GM18511 (cell line): ENCODE measurements at regions not wholly inside any gene's neighbourhood (a gene's known extent, or its start where the extent isn't known, plus 50 kb on each side); places are given as distances from the start of the nearest gene placed in this dataset.
"Not testable (repeated sequence)": the region's sequence is repeated elsewhere in the genome, so short reads cannot be mapped to it uniquely, and the experiment has no call there.

Experiments used
- ATAC-seq: cut with Tn5 transposase; IDR thresholded peaks from one replicate; pipeline ENCODE4 v1.9.1; 2021; ENCODE audit warnings: mild to moderate bottlenecking, moderate library complexity; ENCODE audit not compliant: unreplicated experiment

DNA sequence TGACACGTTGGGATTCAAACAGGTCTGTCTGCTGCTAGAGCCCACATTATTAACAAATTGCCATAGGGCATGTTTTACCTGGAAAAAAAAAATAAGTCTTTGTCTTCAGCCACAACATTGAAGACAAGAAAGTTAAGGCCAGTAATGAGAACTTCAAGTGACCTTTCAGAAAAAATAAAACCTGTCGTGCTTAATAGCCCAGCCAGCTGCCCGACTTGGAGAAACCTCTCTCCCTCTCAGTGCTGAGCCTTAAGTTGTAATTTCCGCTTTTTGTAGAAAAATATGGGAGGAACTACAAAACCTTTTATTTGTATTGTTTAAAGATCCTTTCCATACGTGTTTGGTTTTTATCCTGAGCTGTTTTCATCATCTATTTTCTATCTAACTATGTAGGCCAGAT lies 454.3 kb upstream of the SLITRK6 start:
- ATAC-seq, result not testable (repeated sequence)

DNA sequence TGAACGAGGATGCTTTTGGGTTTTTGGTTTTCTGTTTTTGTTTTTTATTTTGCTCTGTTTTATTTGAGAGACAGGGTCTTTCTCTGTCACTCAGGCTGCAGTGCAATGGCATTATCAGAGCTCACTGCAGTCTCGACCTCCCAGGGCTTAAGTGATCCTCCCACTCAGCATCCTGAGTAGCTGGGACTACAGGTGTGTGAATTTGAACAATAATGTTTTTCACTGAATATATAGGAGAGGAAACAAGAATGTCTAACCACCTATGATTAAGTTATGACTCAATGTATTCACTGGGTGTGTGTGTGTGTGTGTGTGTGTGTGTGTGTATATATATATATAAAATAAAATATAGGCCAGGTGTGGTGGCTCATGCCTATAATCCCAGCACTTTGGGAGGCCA lies 456.6 kb upstream of the SLITRK6 start:
- ATAC-seq, result not testable (repeated sequence)

DNA sequence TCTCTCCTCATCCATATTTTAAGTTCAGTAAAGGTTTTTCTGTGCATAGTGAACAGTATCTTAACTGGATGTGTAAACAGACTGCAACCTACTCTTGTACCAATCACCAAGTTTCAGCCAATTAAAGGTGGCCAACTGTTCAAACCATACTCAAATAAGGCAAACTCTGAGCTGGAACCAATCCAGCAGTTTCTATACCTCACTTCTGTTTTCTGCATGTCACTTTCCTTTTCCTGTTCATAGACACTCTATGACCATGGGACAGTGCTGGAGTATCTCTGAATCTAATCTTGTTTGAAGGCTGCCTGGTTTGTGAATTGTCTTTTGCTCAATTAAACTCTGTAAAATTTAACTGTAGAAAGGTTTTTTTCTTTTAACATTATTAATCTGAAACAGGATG lies 470.3 kb upstream of the SLITRK6 start:
- no peak for ATAC-seq

DNA sequence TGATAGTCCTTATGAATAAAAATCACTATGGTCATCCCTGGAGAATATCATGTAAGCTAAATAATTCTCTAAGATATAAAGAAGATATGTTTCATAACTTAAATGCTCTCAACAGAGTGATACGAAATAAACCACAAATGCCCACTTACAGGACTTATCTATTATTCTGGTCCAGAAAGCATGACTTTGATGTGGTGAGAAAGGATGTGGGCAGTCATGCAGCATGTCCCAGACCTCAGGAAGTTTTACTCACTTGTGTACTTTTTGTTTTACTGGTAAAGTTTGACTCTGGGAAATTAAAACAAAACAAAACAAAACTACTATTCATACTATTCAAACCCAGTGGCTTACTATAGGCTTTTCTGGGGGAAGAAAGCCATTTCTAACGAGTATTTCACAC lies 483.2 kb upstream of the SLITRK6 start:
- ATAC-seq, result no peak

DNA sequence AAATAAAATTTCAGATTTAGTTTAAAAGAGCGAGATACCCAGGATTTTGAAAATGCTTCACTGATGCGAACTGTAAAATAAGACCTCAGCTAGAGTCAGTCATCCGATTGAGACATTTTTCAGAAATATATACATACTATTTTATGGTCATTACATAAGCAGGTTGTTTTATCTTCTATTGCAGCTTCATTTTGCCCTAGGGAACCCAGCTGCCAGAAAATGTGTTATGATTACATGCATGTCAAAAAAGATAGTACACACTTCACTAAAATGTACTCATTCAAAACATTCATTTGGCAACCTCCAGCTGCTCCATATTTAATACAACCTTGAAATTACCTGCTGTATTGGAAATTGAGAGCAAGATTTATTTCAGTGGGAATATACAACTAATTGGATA lies 483.8 kb upstream of the SLITRK6 start:
- ATAC-seq, result no peak

DNA sequence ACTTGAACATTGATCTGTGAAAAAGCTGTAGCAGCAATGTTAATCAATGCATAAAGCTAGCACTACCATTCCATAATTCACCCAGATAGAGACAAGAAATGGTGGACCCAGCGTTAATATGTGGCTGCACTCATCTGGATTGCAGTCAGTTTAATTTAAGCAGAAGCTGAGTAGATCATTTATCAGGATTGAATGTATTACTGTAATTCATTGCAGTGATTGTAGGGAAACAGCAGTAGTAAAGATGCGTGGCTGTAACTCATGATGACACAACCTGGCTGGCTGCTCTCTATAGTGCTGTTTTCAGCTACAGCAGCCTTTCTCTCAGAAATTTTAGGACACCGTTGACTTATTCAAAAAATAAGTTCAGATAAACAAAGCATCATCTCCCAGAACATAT lies 499.5 kb upstream of the SLITRK6 start:
- no peak for ATAC-seq

DNA sequence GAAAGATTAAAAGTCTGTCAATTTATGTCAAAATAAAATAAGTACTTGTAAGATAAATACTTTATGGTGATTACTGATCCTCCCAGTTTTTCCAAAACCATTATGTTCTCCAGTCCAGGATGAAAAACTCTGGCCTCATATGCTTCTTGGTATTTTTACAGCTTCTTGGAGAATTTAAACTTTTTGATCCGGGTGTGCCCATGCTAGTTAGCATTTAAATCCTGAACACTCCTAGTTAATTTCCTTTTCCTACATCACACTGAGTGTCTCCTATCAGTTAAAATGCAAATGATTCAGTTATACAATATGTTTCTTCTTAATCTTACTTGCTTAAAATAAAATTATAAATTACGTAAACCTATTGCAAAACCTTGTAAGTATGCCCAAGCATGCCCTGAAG lies 499.9 kb upstream of the SLITRK6 start:
- no peak for ATAC-seq

DNA sequence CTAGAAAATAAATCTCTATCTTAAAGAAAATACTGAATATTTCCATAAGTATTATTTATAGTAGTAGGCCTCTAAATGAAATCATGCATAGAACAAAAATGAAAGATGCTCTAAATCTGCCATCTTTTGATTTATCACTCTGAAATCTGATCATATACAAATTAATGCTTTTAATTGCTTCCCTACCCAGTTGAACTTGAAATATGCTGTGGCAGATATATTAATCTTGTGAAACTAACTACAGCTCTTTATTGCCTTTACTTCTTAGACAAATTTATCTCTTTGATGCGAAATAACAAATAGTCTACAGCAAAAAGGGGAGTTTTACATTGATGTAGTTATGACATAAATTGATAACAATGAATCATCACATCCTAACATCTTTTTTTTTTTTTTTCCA lies 510.7 kb upstream of the SLITRK6 start:
- no peak for ATAC-seq

DNA sequence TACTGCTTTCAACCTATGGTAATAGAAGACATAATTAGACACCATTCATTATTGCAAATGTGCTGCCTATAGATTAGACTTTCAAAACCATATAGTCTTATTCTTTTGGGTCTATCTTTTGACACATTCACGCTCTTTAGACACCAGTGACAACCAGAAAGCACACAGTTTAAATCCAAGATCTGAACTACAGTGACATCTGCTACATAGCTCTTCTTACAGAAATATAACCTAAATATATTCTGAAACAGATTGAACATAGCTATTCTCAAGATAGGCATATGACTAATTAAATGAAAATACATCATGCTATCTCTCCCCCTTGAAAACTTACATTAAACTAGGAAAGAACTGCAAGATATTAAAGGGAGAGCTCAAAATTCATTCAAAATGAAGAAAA lies 514.2 kb upstream of the SLITRK6 start:
- no peak for ATAC-seq

DNA sequence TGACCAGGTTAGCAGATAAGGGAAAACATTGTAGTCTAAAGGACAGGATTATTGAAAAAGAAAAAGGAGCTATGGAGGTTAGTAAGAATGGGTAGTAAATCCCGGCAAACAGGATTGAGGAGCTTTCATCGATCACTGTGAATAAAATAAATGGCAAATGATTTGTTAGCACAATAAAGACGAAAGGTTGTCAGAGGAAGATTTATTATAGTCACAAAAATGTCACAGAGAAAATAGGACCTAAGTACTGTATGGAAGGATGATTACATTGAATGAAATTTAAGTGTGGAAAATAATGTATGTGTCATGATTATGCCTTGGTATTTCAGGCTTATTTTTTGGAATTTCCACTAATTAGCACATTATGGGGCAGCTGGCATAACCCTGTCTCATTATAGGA lies 519.2 kb upstream of the SLITRK6 start:
- no peak for ATAC-seq

DNA sequence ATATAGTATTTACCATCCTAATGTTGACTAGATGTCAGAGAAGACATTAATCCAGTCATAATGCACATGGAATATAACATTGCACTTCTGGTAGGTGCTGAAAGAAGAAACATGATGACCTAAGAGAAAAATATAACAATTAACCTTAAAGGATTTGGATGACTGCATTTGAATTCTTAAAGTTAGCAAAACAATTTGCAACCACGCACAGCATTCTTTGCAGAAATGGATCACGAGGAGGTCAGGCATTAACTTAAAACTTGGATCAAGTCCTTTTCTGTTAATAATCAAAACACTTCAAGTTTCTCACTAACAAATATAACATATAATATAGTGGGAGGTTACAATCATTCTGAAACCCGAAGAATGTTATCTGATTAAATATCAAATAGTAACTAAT lies 525.0 kb upstream of the SLITRK6 start:
- ATAC-seq, result no peak

DNA sequence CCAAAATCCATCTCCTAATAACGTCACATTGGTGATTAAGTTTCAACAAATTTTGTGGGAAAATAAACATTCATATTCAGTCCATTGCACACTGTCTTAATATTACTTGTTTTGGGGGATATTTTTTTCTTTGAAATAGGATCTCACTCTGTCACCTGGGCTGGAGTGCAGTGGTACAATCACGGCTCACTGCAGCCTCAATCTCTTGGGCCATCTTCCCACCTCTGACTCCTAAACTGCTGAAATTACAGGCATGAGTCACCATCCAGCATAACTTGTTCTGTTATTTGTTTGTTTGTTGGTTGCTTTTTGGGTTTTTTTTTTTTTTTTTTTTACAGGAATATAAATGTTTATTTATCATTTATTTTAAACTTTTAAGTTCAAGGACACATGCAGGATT lies 556.1 kb upstream of the SLITRK6 start:
- ATAC-seq, result no peak

DNA sequence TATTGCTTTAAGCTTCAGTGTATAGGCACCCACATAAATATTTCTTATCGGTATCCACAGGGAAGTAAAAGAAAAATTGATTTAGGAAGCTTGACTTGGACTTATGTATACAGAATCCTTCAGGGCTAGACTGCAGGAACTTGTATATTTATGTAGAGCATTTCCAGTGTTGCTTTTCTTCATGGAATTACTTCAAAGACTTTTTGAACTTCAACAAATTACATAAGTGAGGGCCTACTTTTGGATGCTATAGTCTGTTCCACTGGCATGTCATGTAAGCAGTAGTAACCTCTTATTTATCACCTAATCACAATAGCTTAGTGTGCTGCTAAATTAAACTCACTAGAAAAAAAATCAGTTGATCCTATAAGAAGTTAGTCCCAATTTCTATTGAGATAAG lies 557.9 kb upstream of the SLITRK6 start:
- no peak for ATAC-seq

DNA sequence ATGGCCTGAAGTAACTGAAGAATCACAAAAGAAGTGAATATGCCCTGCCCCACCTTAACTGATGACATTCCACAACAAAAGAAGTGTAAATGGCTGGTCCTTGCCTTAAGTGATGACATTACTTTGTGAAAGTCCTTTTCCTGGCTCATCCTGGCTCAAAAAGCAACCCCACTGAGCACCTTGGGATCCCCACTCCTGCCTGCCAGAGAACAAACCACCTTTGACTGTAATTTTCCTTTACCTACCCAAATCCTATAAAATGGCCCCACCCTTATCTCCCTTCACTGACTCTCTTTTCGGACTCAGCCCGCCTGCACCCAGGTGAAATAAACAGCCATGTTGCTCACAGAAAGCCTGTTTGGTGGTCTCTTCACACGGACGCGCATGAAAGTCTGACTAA lies 564.5 kb upstream of the SLITRK6 start:
- ATAC-seq, result not testable (repeated sequence)

DNA sequence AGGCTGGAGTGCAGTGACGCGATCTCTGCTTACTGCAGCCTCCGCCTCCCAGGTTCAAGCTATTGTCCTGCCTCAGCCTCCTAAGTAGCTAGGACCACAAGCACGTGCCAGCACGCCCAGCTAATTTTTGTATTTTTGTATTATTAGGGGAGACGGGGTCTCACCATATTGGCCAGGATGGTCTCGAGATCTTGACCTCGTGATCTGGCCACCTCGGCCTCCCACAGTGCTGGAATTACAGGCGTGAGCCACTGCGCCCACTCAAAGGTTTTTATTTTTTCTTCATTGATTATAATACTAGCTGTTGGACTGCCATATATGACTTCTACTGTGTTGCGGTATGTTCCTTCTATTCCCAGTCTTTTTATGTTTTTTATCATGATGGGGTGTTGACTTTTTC lies 569.7 kb upstream of the SLITRK6 start:
- no peak for ATAC-seq

DNA sequence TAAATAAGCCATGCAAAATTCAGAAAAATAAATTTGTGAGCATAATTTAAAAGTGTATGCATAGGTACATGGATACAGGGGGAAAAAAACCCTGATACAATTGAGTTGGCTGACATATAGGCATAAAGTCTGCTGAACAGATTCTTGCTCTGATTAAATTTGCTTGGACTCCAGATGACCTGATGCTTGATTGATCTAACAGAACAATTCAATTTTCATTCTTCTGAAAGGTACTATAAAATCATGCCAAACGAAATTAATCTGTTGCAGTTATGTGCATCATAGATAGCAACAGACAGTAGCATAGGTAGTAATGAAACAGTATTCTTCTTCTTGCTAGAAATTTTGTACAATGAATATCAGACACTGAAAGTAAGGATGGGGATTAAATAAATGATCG lies 578.2 kb upstream of the SLITRK6 start:
- ATAC-seq, result no peak

DNA sequence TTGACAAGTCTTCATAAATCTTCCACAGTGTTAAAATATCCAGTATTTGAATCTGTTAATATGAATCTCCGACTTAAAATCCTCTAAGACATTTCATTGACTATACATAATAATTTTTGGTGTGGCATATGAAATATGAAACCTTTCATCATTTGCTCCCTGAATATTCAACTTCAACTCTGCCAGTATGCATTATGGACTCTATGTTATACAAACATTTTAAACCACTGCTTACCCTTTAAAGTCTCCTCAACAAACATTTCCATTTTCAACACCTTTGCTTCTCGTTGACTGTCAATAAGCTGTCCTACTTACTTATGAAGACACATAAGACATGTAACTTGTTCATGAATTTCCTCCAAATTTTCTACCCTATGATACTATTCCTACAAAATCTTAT lies 579.4 kb upstream of the SLITRK6 start:
- no peak for ATAC-seq

DNA sequence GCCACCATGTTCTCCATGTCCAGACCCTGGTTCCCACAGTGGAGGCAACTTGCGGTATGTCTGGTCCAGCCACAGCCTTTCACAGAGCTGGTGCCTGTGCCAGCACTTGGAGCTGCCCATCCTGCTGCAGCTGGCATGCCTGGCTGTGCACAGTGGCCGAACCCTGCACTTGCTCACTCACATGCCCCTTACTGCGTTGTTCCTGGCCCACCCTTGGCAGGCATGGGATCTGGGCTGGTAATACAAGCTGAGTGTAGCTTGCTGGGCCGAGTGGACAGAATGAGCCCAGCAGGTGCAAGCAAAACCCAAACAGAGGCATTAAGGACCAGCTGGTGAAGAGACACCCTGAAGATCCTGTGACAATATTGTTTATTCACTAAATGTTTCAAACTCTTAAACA lies 583.9 kb upstream of the SLITRK6 start:
- ATAC-seq, result no peak

DNA sequence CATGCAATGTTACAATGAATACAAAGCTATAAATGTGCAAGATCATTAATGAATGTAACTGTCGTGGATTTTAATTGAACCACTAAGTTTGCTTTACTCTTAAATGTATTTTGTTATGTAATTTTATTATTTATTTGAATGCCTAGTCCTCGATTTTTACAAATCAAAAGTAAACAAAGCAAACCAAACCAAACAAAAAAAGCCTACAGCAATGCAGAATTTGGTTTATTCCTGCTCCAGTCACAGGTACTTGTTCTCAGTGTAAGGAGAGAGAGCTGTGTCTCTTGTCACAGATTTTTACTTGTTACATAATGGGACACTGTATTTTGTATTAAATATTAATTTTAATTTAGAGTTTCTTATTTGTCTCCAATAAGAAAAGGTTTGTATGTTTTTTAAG lies 584.3 kb upstream of the SLITRK6 start:
- ATAC-seq, result no peak

DNA sequence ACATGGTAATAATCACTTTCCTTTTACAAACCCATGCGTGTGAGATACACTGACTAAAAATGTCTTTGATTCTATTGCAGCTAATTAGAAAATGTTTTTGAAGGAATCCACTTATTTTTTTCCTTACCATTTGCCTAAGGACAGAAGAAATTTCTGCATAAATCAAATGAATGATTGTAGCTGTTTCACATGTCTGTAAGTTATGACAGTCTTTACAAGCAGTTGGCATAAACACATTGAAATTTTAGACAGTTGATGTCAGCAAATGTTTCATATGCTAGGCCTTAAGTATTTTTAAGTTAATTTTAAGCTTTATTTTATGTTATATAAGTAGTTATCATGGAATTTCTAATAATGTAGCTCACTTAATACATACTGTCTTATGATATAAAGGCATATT lies 598.4 kb upstream of the SLITRK6 start:
- ATAC-seq, result no peak

DNA sequence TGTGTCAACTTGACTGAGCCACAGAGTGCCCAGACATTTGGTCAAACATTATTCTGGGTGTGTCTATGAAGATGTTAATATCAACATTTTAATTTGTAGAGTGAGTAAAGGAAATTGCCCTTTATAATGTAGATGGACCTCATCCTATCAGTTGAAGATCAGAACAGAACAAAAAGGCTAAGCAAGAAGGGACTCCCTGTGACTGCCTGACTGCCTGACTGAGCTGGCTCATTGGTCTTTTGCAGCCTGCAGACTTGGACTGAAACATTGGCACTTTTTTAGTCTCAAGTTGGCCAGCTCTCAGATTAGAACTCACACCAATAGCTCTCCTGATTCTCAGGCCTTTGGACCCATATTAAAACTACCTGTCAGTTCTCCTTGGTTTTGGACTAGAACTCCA lies 600.4 kb upstream of the SLITRK6 start:
- no peak for ATAC-seq

DNA sequence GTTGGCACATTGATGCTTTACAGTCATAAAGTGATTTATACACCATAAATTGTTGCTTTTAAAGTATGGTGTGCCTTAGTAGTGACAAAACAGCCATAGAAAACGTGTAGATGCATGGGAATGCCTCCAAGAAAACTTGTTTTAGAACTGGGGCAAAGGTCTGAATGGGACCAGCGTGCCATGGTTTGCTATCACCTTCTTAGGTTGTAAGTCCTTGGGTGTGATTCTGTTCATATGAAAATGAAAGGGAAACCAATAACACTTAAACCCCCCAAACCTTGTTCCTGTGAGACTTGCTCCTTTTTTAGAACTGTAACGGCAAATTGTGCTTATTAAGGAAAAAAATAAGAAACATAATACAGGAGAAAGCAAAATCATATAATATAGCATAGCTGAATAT lies 603.3 kb upstream of the SLITRK6 start:
- ATAC-seq, result no peak

DNA sequence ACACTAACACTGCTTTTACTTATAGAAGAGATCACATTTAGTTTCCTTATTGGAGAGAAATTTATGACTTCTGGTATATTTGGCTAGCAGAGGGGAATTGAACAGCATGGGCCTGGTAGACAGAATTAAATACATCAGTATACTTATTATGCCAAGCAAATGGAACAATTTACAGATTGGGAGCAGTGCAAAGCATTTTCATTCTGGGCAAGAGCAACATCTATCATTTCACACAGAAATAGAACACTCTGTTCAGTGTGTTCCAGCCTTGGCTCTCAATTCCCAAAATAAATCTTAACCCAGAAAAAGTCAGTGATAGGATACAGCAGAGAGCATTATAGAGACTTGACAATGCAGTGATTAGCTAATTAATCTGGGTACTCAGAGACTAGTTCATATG lies 604.0 kb upstream of the SLITRK6 start:
- no peak for ATAC-seq
